ENCODE measurements at regions not wholly inside any gene's neighbourhood (a gene's known extent, or its start where the extent isn't known, plus 50 kb on each side); places are given as distances from the start of the nearest gene placed in this dataset.

GRCh38 chr3:78420611-78421010, 1347.2 kb downstream of the ROBO1 start:
- no peak for DNase-seq (ENCODE audit: low read depth)
- no peak for TF ChIP-seq CTCF (IDR thresholded peaks at IDR 0.05; ENCODE audit: insufficient read depth, low read depth, low read length, missing control alignments)
- no peak overlapping the region for H3K4me3 ChIP-seq (ENCODE audit: low read length)

GRCh38 chr3:78421247-78421966, 1346.4 kb downstream of the ROBO1 start:
- no peak for TF ChIP-seq CTCF (IDR thresholded peaks at IDR 0.05; ENCODE audit: insufficient read depth, low read depth, low read length, missing control alignments)
- no peak overlapping the region for H3K4me3 ChIP-seq (ENCODE audit: low read length)
- DNase-seq (ENCODE audit: low read depth) = no peak

- no peak for DNase-seq (ENCODE audit: low read depth)
- H3K4me3 ChIP-seq (ENCODE audit: low read length) = no peak overlapping the region
- TF ChIP-seq CTCF (IDR thresholded peaks at IDR 0.05; ENCODE audit: insufficient read depth, low read depth, low read length, missing control alignments) = no peak
Measured at GRCh38 chr3:78424656-78425055, 1343.1 kb downstream of the ROBO1 start.

- H3K4me3 ChIP-seq (ENCODE audit: low read length) = no peak overlapping the region
- TF ChIP-seq CTCF (IDR thresholded peaks at IDR 0.05; ENCODE audit: insufficient read depth, low read depth, low read length, missing control alignments) = no peak
- DNase-seq (ENCODE audit: low read depth) = no peak
Measured at GRCh38 chr3:78426454-78426853, 1341.3 kb downstream of the ROBO1 start.

- TF ChIP-seq CTCF (IDR thresholded peaks at IDR 0.05; ENCODE audit: insufficient read depth, low read depth, low read length, missing control alignments) = no peak
- no peak for DNase-seq (ENCODE audit: low read depth)
- no peak overlapping the region for H3K4me3 ChIP-seq (ENCODE audit: low read length)
Measured at GRCh38 chr3:78427303-78427702, 1340.5 kb downstream of the ROBO1 start.

GRCh38 chr3:78430741-78431140, 1337.1 kb downstream of the ROBO1 start:
- DNase-seq (ENCODE audit: low read depth) = no peak
- no peak for TF ChIP-seq CTCF (IDR thresholded peaks at IDR 0.05; ENCODE audit: insufficient read depth, low read depth, low read length, missing control alignments)
- H3K4me3 ChIP-seq (ENCODE audit: low read length) = no peak overlapping the region

- no peak overlapping the region for H3K4me3 ChIP-seq (ENCODE audit: low read length)
- no peak for DNase-seq (ENCODE audit: low read depth)
- no peak for TF ChIP-seq CTCF (IDR thresholded peaks at IDR 0.05; ENCODE audit: insufficient read depth, low read depth, low read length, missing control alignments)
Measured at GRCh38 chr3:78434801-78435200, 1333.0 kb downstream of the ROBO1 start.
